HEK293 (cell line): ENCODE measurements at regions not wholly inside any gene's neighbourhood (a gene's known extent, or its start where the extent isn't known, plus 50 kb on each side); places are given as distances from the start of the nearest gene placed in this dataset.

Experiments
- ZBTB1 ChIP-seq: fragments of 450-650 bp; formaldehyde crosslinking; IDR thresholded peaks from 2 replicates; pipeline ENCODE4 v1.5.1; 2016; ENCODE audit warnings: missing biosample characterization, missing genetic modification characterization
- ZBTB7A ChIP-seq: fragments of 450-650 bp; formaldehyde crosslinking; IDR thresholded peaks from 2 replicates; pipeline ENCODE4 v1.5.1; 2016; ENCODE audit warnings: low read depth, missing biosample characterization, missing genetic modification characterization
- ZNF19 ChIP-seq: fragments of 450-650 bp; formaldehyde crosslinking; IDR thresholded peaks from 2 replicates; pipeline ENCODE4; 2016; ENCODE audit warnings: missing biosample characterization, missing genetic modification characterization, low read depth
- ZNF24 ChIP-seq: fragments of 450-650 bp; formaldehyde crosslinking; IDR thresholded peaks from 2 replicates; pipeline ENCODE4 v1.5.1; 2016; ENCODE audit warnings: missing biosample characterization, missing genetic modification characterization
- ZNF292 ChIP-seq: fragments of 450-650 bp; formaldehyde crosslinking; IDR thresholded peaks from 2 replicates; pipeline ENCODE4 v1.5.1; 2016; ENCODE audit warnings: low read depth, missing biosample characterization, missing genetic modification characterization, borderline replicate concordance
- ZNF416 ChIP-seq: fragments of 450-650 bp; formaldehyde crosslinking; IDR thresholded peaks from 2 replicates; pipeline ENCODE4 v1.5.1; 2016; ENCODE audit warnings: missing biosample characterization, missing genetic modification characterization
- ZNF558 ChIP-seq: fragments of 450-650 bp; formaldehyde crosslinking; IDR thresholded peaks from 2 replicates; pipeline ENCODE4 v1.5.1; 2016; ENCODE audit warnings: missing biosample characterization, missing genetic modification characterization
- ZNF701 ChIP-seq: fragments of 450-650 bp; formaldehyde crosslinking; IDR thresholded peaks from 2 replicates; pipeline ENCODE4 v1.5.1; 2016; ENCODE audit warnings: missing biosample characterization, missing genetic modification characterization
- ZNF707 ChIP-seq: fragments of 450-650 bp; formaldehyde crosslinking; IDR thresholded peaks from 2 replicates; pipeline ENCODE4 v1.5.1; 2016; ENCODE audit warnings: missing biosample characterization, missing genetic modification characterization
- ZNF776 ChIP-seq: fragments of 450-650 bp; formaldehyde crosslinking; IDR thresholded peaks from 2 replicates; pipeline ENCODE4 v1.5.0; 2017; ENCODE audit warnings: missing biosample characterization, missing genetic modification characterization, borderline replicate concordance
- ZNF830 ChIP-seq: fragments of 450-650 bp; IDR thresholded peaks from 2 replicates; pipeline ENCODE4 v1.5.0; 2018; ENCODE audit warnings: missing biosample characterization, missing genetic modification characterization, low read depth, mild to moderate bottlenecking, moderate library complexity
- TF ChIP-seq, protein P1 (sequence below): IDR thresholded peaks from 2 replicates; pipeline ENCODE4 v1.6.1; 2011; ENCODE audit warnings: mild to moderate bottlenecking, low read depth, low read length, borderline replicate concordance
- TF ChIP-seq, protein P2 (sequence below): fragments of 450-650 bp; formaldehyde crosslinking; optimal IDR thresholded peaks from 2 replicates; pipeline ENCODE3; 2016; ENCODE audit warnings: missing biosample characterization, mild to moderate bottlenecking, missing genetic modification characterization
- TF ChIP-seq, protein P3 (sequence below): fragments of 450-650 bp; formaldehyde crosslinking; IDR thresholded peaks from 2 replicates; pipeline ENCODE4 v1.5.1; 2016; ENCODE audit warnings: missing biosample characterization, missing genetic modification characterization

GRCh38 chr4:126520731-126521130, 1112.0 kb upstream of the INTU start:
- no peak for TF ChIP-seq ZNF24 (tag by site-specific recombination)
- no peak for TF ChIP-seq ZNF830 (tag by site-specific recombination)
- TF ChIP-seq ZNF19 (tag by site-specific recombination), result no peak
- TF ChIP-seq ZNF558 (tag by site-specific recombination), result no peak
- TF ChIP-seq ZNF416 (tag by site-specific recombination), result no peak
- TF ChIP-seq ZBTB1 (tag by site-specific recombination), result no peak
- TF ChIP-seq, protein P1, sequence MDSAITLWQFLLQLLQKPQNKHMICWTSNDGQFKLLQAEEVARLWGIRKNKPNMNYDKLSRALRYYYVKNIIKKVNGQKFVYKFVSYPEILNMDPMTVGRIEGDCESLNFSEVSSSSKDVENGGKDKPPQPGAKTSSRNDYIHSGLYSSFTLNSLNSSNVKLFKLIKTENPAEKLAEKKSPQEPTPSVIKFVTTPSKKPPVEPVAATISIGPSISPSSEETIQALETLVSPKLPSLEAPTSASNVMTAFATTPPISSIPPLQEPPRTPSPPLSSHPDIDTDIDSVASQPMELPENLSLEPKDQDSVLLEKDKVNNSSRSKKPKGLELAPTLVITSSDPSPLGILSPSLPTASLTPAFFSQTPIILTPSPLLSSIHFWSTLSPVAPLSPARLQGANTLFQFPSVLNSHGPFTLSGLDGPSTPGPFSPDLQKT, result no peak
- no peak for TF ChIP-seq ZNF776 (tag by site-specific recombination)
- TF ChIP-seq, protein P2, sequence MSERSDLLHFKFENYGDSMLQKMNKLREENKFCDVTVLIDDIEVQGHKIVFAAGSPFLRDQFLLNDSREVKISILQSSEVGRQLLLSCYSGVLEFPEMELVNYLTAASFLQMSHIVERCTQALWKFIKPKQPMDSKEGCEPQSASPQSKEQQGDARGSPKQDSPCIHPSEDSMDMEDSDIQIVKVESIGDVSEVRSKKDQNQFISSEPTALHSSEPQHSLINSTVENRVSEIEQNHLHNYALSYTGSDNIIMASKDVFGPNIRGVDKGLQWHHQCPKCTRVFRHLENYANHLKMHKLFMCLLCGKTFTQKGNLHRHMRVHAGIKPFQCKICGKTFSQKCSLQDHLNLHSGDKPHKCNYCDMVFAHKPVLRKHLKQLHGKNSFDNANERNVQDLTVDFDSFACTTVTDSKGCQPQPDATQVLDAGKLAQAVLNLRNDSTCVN, result no peak
- no peak for TF ChIP-seq ZNF701 (tag by site-specific recombination)
- no peak for TF ChIP-seq ZBTB7A (tag by site-specific recombination)
- TF ChIP-seq, protein P3, sequence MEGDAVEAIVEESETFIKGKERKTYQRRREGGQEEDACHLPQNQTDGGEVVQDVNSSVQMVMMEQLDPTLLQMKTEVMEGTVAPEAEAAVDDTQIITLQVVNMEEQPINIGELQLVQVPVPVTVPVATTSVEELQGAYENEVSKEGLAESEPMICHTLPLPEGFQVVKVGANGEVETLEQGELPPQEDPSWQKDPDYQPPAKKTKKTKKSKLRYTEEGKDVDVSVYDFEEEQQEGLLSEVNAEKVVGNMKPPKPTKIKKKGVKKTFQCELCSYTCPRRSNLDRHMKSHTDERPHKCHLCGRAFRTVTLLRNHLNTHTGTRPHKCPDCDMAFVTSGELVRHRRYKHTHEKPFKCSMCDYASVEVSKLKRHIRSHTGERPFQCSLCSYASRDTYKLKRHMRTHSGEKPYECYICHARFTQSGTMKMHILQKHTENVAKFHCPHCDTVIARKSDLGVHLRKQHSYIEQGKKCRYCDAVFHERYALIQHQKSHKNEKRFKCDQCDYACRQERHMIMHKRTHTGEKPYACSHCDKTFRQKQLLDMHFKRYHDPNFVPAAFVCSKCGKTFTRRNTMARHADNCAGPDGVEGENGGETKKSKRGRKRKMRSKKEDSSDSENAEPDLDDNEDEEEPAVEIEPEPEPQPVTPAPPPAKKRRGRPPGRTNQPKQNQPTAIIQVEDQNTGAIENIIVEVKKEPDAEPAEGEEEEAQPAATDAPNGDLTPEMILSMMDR, result no peak
- TF ChIP-seq ZNF707 (tag by site-specific recombination), result no peak
- no peak for TF ChIP-seq ZNF292 (tag by site-specific recombination)
